Left ventricle myocardium inferior (tissue), 1 donor: ENCODE measurements at regions not wholly inside any gene's neighbourhood (a gene's known extent, or its start where the extent isn't known, plus 50 kb on each side); places are given as distances from the start of the nearest gene placed in this dataset.

Experiments
- DNase-seq: peaks from one replicate; pipeline ENCODE4 v3.0.0-alpha.2; 2020
- H3K27ac ChIP-seq: fragments of 200-600 bp; replicated peaks from 2 replicates; pipeline ENCODE4 v1.8.0; 2021
- H3K27me3 ChIP-seq: fragments of 200-600 bp; 2 replicates; pipeline ENCODE4 v1.8.0; 2021; ENCODE audit warnings: low read depth
- H3K36me3 ChIP-seq: fragments of 200-600 bp; 2 replicates; pipeline ENCODE4 v1.8.0; 2021
- H3K4me1 ChIP-seq: fragments of 200-600 bp; 2 replicates; pipeline ENCODE4 v1.8.0; 2021
- H3K4me3 ChIP-seq: fragments of 200-600 bp; 2 replicates; pipeline ENCODE4 v1.8.0; 2021; ENCODE audit warnings: mild to moderate bottlenecking, moderate library complexity
- H3K9me3 ChIP-seq: fragments of 200-600 bp; replicated peaks from 2 replicates; pipeline ENCODE4 v1.8.0; 2021
- intact Hi-C: fragments of 100-400 bp; cut with micrococcal nuclease; formaldehyde crosslinking; loops from one replicate; pipeline ENCODE4 v1.11.0; 2022
- TF ChIP-seq, protein P1 (sequence below): fragments of 200-600 bp; IDR thresholded peaks from 2 replicates; pipeline ENCODE4 v1.8.0; 2021; ENCODE audit warnings: antibody characterized with exemption, mild to moderate bottlenecking, borderline replicate concordance
- donor health status: DM: no; HTN: yes; CAD: no; lungs with severe emphysema.

DNA sequence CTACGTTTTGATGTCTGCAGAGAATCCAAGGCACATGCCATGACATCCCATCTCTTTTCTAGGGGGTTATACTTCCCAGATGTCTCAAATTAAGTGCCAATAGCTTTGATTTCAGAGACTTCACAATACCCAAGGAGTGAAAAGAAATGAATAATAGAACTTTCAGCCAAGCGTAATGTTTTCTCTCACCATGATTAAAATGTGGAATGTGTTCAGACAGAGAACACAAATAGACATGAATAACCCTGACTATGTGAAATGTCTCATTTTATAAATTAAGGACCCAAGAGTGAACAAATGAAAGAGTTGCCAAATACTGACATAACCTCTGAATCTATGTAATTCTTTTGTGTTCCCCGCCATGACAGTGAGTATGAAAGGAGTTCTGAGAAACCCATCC is 123.6 kb upstream of the GAP43 start:
- Histone ChIP-seq H3K4me1 (peaks cover 12% of the 10 kb centered on the region), H3K4me3 (no peak overlapping the region), H3K27me3 (no peaks in the 10 kb centered on the region), H3K27ac (no peak overlapping the region), H3K9me3 (peaks cover 6% of the 10 kb centered on the region), H3K36me3 (no peaks in the 10 kb centered on the region)
- TF ChIP-seq, protein P1, sequence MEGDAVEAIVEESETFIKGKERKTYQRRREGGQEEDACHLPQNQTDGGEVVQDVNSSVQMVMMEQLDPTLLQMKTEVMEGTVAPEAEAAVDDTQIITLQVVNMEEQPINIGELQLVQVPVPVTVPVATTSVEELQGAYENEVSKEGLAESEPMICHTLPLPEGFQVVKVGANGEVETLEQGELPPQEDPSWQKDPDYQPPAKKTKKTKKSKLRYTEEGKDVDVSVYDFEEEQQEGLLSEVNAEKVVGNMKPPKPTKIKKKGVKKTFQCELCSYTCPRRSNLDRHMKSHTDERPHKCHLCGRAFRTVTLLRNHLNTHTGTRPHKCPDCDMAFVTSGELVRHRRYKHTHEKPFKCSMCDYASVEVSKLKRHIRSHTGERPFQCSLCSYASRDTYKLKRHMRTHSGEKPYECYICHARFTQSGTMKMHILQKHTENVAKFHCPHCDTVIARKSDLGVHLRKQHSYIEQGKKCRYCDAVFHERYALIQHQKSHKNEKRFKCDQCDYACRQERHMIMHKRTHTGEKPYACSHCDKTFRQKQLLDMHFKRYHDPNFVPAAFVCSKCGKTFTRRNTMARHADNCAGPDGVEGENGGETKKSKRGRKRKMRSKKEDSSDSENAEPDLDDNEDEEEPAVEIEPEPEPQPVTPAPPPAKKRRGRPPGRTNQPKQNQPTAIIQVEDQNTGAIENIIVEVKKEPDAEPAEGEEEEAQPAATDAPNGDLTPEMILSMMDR, result no peak
- intact Hi-C loops, result no loop called here
- no peak for DNase-seq

DNA sequence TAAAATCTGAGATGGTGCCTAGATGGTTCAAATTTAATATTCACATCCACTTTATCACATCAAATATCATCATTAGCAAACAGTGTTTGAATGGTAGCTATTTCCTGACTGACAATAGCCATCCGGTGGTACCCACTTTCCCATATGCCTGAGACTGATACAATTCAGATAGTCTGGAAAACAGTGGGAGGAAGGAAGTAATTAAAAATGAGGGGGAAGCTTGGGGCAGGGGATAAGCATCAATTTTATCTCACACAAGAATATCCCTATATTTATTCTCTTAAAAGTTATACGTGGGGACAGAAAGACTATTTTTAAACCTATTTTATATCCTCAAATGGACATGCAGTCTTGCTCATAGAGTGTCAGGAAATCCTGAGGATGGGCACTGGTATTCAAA is 122.5 kb upstream of the GAP43 start:
- intact Hi-C loops, result no loop called here
- Histone ChIP-seq H3K36me3 (no peaks in the 10 kb centered on the region), H3K27me3 (no peaks in the 10 kb centered on the region), H3K27ac (no peak overlapping the region), H3K9me3 (no peaks in the 10 kb centered on the region), H3K4me3 (no peak overlapping the region), H3K4me1 (peaks cover 12% of the 10 kb centered on the region)
- no peak for DNase-seq
- TF ChIP-seq, protein P1, result no peak

GRCh38 chr3:115502128-115502527 is 121.2 kb upstream of the GAP43 start:
- intact Hi-C loops, result no loop called here
- Histone ChIP-seq H3K27ac (no peak overlapping the region), H3K4me1 (peaks cover 12% of the 10 kb centered on the region), H3K27me3 (no peaks in the 10 kb centered on the region), H3K36me3 (no peaks in the 10 kb centered on the region), H3K4me3 (no peak overlapping the region), H3K9me3 (peaks cover 7% of the 10 kb centered on the region)
- DNase-seq, result no peak
- TF ChIP-seq, protein P1, result no peak

GRCh38 chr3:115503394-115503793 is 119.9 kb upstream of the GAP43 start:
- DNase-seq, result no peak
- no peaks in the 10 kb centered on the region for H3K27me3 ChIP-seq
- peaks cover 11% of the 10 kb centered on the region for H3K4me1 ChIP-seq
- H3K27ac ChIP-seq, result no peak overlapping the region
- H3K9me3 ChIP-seq, result peaks cover 9% of the 10 kb centered on the region
- H3K36me3 ChIP-seq, result no peaks in the 10 kb centered on the region
- no peak overlapping the region for H3K4me3 ChIP-seq
- intact Hi-C loops, result no loop called here
- TF ChIP-seq, protein P1, result no peak

- TF ChIP-seq, protein P1, result no peak
These were observed 114.7 kb upstream of the GAP43 start for GRCh38 chr3:115508562-115508961.

More at GRCh38 chr3:115508562-115508961, 114.7 kb upstream of the GAP43 start:
- Histone ChIP-seq H3K36me3 (no peaks in the 10 kb centered on the region), H3K27ac (no peak overlapping the region), H3K4me1 (peaks cover 16% of the 10 kb centered on the region), H3K9me3 (peaks cover 9% of the 10 kb centered on the region), H3K4me3 (no peak overlapping the region), H3K27me3 (no peaks in the 10 kb centered on the region)
- intact Hi-C loops, result no loop called here
- DNase-seq, result no peak
